ENCODE measurements at regions not wholly inside any gene's neighbourhood (a gene's known extent, or its start where the extent isn't known, plus 50 kb on each side); places are given as distances from the start of the nearest gene placed in this dataset.

- TF ChIP-seq ZNF645 (tag by site-specific recombination; IDR thresholded peaks at IDR 0.05), result no peak
Measured at GRCh38 chr2:16279201-16279570, 338.8 kb downstream of the MYCN start (continued).

DNA sequence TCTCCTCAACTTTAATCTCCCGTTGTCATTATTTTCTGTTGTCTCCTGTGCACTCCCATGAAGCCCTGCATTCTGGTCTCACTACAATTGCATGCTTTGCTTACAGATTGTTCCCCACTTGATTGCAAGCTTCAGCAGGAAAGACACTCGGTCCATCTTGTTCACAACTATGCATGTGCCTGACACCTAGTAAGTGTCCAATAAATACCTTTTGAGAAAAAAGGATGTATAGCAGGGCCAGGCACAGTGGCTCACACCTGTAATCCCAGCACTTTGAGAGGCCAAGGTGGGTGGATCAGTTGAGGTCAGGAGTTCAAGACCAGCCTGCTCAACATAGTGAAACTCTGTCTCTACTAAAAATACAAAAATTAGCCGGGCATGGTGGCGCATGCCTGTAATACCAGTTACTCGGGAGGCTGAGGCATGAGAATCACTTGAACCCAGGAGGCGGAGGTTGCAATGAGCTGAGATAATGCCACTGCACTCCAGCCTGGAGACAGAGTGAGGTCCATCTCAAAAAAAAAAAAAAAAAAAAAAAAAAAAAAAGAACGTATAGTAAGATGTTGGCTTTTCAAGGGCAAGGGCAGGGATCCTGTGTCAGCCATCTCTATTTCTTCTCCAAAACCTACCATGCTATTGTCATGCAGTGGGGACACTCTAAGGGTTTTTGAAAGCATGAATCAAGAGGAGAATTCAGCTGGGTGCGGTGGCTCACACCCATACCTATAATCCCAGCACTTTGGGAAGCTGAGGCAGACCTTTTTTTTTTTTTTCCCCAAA, 338.3 kb downstream of the MYCN start:
- H3K4me3 ChIP-seq (ENCODE audit: low read depth, low read length), result no peak overlapping the region
- no peak for TF ChIP-seq ZNF621 (tag by site-specific recombination; IDR thresholded peaks at IDR 0.05)
- no peak for TF ChIP-seq ZBTB17 (tag by site-specific recombination; IDR thresholded peaks at IDR 0.05)
- no peak for TF ChIP-seq ZNF19 (tag by site-specific recombination; IDR thresholded peaks at IDR 0.05; ENCODE audit: low read depth)
- TF ChIP-seq ZNF155 (tag by site-specific recombination; IDR thresholded peaks at IDR 0.05), result no peak
- no peak for TF ChIP-seq ZNF830 (tag by site-specific recombination; IDR thresholded peaks at IDR 0.05; ENCODE audit: low read depth)
- TF ChIP-seq ZNF529 (tag by site-specific recombination; IDR thresholded peaks at IDR 0.05; ENCODE audit: insufficient replicate concordance), result no peak
- no peak for TF ChIP-seq ZSCAN5A (tag by site-specific recombination; IDR thresholded peaks at IDR 0.05)
- no peak for TF ChIP-seq ZNF660 (tag by site-specific recombination; IDR thresholded peaks at IDR 0.05)
- TF ChIP-seq ZNF560 (tag by site-specific recombination; IDR thresholded peaks at IDR 0.05; ENCODE audit: borderline replicate concordance), result no peak
- no peak overlapping the region for H3K27ac ChIP-seq (ENCODE audit: extremely low read depth, low read depth, low read length)
- H3K36me3 ChIP-seq (ENCODE audit: control insufficient read depth in 2 of 2, insufficient read depth in 1 of 2, low read length in 2 of 2), result no peaks in the 10 kb centered on the region
- no peaks in the 10 kb centered on the region for H3K9me3 ChIP-seq (ENCODE audit: control insufficient read depth, insufficient read depth, low read depth, low read length)
- ChIA-PET CTCF (interaction anchor here (1.0 kb wide), 2 partner anchors 229 to 479 kb away, joined by 3 to 4 read pairs; no protein-coding TSS in a partner anchor), POLR2A (no interaction called here)
- no peaks in the 10 kb centered on the region for H3K4me1 ChIP-seq (ENCODE audit: control insufficient read depth, insufficient read depth, low read length)

DNA sequence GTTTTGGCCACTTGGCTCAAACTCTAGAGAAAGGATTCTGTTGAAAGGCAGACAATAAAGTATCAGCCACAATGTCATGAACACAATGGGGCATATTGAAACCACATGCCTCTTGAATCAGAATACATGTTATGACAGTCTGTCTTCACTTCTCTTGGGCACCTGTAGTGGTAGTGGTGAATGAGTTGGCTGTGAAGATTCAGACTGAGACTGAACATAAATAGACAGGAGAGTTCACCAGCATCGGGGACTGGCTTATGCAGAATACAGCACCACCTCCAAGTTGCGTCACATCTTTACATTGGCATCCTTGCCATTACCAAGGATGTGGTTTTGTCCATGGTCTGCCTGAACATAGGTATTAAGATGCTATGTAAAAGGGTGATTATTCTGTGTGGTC, 336.8 kb downstream of the MYCN start:
- Histone ChIP-seq H3K27ac (ENCODE audit: extremely low read depth, low read depth, low read length) (no peak overlapping the region), H3K9me3 (ENCODE audit: control insufficient read depth, insufficient read depth, low read depth, low read length) (no peaks in the 10 kb centered on the region), H3K4me1 (ENCODE audit: control insufficient read depth, insufficient read depth, low read length) (no peaks in the 10 kb centered on the region), H3K36me3 (ENCODE audit: control insufficient read depth in 2 of 2, insufficient read depth in 1 of 2, low read length in 2 of 2) (no peaks in the 10 kb centered on the region), H3K4me3 (ENCODE audit: low read depth, low read length) (no peak overlapping the region)
- CTCF ChIA-PET, result no interaction called here
- POLR2A ChIA-PET, result no interaction called here
- TF ChIP-seq, protein P1, sequence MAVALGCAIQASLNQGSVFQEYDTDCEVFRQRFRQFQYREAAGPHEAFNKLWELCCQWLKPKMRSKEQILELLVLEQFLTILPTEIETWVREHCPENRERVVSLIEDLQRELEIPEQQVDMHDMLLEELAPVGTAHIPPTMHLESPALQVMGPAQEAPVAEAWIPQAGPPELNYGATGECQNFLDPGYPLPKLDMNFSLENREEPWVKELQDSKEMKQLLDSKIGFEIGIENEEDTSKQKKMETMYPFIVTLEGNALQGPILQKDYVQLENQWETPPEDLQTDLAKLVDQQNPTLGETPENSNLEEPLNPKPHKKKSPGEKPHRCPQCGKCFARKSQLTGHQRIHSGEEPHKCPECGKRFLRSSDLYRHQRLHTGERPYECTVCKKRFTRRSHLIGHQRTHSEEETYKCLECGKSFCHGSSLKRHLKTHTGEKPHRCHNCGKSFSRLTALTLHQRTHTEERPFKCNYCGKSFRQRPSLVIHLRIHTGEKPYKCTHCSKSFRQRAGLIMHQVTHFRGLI (tag by site-specific recombination; IDR thresholded peaks at IDR 0.05), result no peak
- TF ChIP-seq ZNF830 (tag by site-specific recombination; IDR thresholded peaks at IDR 0.05; ENCODE audit: low read depth), result no peak
- TF ChIP-seq YY2 (tag by site-specific recombination; IDR thresholded peaks at IDR 0.05), result no peak
- no peak for TF ChIP-seq OSR2 (tag by site-specific recombination; IDR thresholded peaks at IDR 0.05)
- no peak for TF ChIP-seq ZBTB49 (tag by site-specific recombination; IDR thresholded peaks at IDR 0.05; ENCODE audit: low read depth)
- no peak for TF ChIP-seq GLIS1 (tag by site-specific recombination; IDR thresholded peaks at IDR 0.05)
- TF ChIP-seq ZNF585B (tag by site-specific recombination; IDR thresholded peaks at IDR 0.05), result no peak
- no peak for TF ChIP-seq ZNF133 (tag by site-specific recombination; IDR thresholded peaks at IDR 0.05)
- TF ChIP-seq ZNF560 (tag by site-specific recombination; IDR thresholded peaks at IDR 0.05; ENCODE audit: borderline replicate concordance), result no peak
- TF ChIP-seq ZNF138 (tag by site-specific recombination; IDR thresholded peaks at IDR 0.05; ENCODE audit: borderline replicate concordance), result no peak
- TF ChIP-seq ZBTB8A (tag by site-specific recombination; IDR thresholded peaks at IDR 0.05), result no peak
- TF ChIP-seq ZNF544 (tag by site-specific recombination; IDR thresholded peaks at IDR 0.05), result no peak
- TF ChIP-seq ZNF335 (tag by site-specific recombination; conservative IDR thresholded peaks at IDR 0.05), result no peak
- TF ChIP-seq, protein P2, sequence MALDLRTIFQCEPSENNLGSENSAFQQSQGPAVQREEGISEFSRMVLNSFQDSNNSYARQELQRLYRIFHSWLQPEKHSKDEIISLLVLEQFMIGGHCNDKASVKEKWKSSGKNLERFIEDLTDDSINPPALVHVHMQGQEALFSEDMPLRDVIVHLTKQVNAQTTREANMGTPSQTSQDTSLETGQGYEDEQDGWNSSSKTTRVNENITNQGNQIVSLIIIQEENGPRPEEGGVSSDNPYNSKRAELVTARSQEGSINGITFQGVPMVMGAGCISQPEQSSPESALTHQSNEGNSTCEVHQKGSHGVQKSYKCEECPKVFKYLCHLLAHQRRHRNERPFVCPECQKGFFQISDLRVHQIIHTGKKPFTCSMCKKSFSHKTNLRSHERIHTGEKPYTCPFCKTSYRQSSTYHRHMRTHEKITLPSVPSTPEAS (tag by site-specific recombination; IDR thresholded peaks at IDR 0.05), result no peak
